ENCODE measurements at regions not wholly inside any gene's neighbourhood (a gene's known extent, or its start where the extent isn't known, plus 50 kb on each side); places are given as distances from the start of the nearest gene placed in this dataset.
A peak's percentile ranks its signal among the peaks of the same experiment; 100 is the strongest.

- Histone ChIP-seq H3K4me1 (ENCODE audit: control insufficient read depth in 1 of 2, insufficient read depth in 2 of 2, low read length in 2 of 2) (no peaks in the 10 kb centered on the region), H3K27ac (ENCODE audit: low read depth, low read length) (no peak overlapping the region), H3K79me2 (ENCODE audit: insufficient read depth, low read length) (no peaks in the 10 kb centered on the region), H3K4me2 (ENCODE audit: low read length) (no peak overlapping the region), H3K9me3 (ENCODE audit: control insufficient read depth in 1 of 2, insufficient read depth in 1 of 2, low read depth in 1 of 2, low read length in 2 of 2) (no peaks in the 10 kb centered on the region), H4K20me1 (ENCODE audit: insufficient read depth) (no peaks in the 10 kb centered on the region), H3K4me3 (replicated peaks in 1 of 2; ENCODE audit: low read depth in 1 of 2, low read length in 2 of 2) (no peak overlapping the region), H3K36me3 (ENCODE audit: control insufficient read depth in 1 of 2, insufficient read depth in 2 of 2, low read length in 2 of 2) (no peaks in the 10 kb centered on the region), H2AFZ (ENCODE audit: low read depth, low read length, poor library complexity, severe bottlenecking) (no peak overlapping the region), H3K9ac (ENCODE audit: low read length) (no peak overlapping the region), H3K9me2 (ENCODE audit: insufficient read depth) (no peaks in the 10 kb centered on the region), H3K27me3 (ENCODE audit: insufficient read depth, low read length) (no peaks in the 10 kb centered on the region)
- POLR2A ChIA-PET: no interaction called here
- BruUV-seq (replicated peaks): no TSS peak
- ATAC-seq: no peak
- intact Hi-C loops (cut with micrococcal nuclease): no loop called here
- no peak for DNase-seq (ENCODE audit: low read depth, low spot score)
- CTCF ChIA-PET: no interaction called here
- peak; percentile 10; the same call in 1 of the 2 replicates for TF ChIP-seq RAD21 (IDR thresholded peaks at IDR 0.05; ENCODE audit: low read depth)
- no peak for TF ChIP-seq ZNF274 (IDR thresholded peaks at IDR 0.05; ENCODE audit: low read depth, low read length)
- RAD21 ChIA-PET (ENCODE audit: low non-redundant PET in 1 of 2, low total read pairs in 2 of 2, uncharacterized antibody in 2 of 2, unreplicated experiment in 2 of 2): no interaction called here
These were observed 538.3 kb downstream of the CSNK1G3 start for GRCh38 chr5:124050120-124050770.

GRCh38 chr5:124045412-124045811, 533.4 kb downstream of the CSNK1G3 start:
- POLR2A ChIA-PET: no interaction called here
- no peaks in the 10 kb centered on the region; a peak in 1 of 4 replicates for H3K9me3 ChIP-seq (ENCODE audit: control insufficient read depth in 1 of 2, insufficient read depth in 1 of 2, low read depth in 1 of 2, low read length in 2 of 2)
- no peaks in the 10 kb centered on the region for H3K36me3 ChIP-seq (ENCODE audit: control insufficient read depth in 1 of 2, insufficient read depth in 2 of 2, low read length in 2 of 2)
- no peaks in the 10 kb centered on the region for H4K20me1 ChIP-seq (ENCODE audit: insufficient read depth)
- DNase-seq (ENCODE audit: low read depth, low spot score) (no peak), ATAC-seq (no peak)
- intact Hi-C loops (cut with micrococcal nuclease): no loop called here
- no peak overlapping the region for H3K4me2 ChIP-seq (ENCODE audit: low read length)
- CTCF ChIA-PET: no interaction called here
- H3K79me2 ChIP-seq (ENCODE audit: insufficient read depth, low read length): no peaks in the 10 kb centered on the region
- no peaks in the 10 kb centered on the region for H3K4me1 ChIP-seq (ENCODE audit: control insufficient read depth in 1 of 2, insufficient read depth in 2 of 2, low read length in 2 of 2)
- no peak overlapping the region for H2AFZ ChIP-seq (ENCODE audit: low read depth, low read length, poor library complexity, severe bottlenecking)
- no peaks in the 10 kb centered on the region for H3K9me2 ChIP-seq (ENCODE audit: insufficient read depth)
- TF ChIP-seq ELF1 (IDR thresholded peaks at IDR 0.05; ENCODE audit: borderline replicate concordance, low read depth) (no peak), ATF3 (IDR thresholded peaks at IDR 0.05) (no peak), EZH2 (IDR thresholded peaks at IDR 0.05) (no peak), YY1 (IDR thresholded peaks at IDR 0.05; ENCODE audit: extremely low read depth, insufficient replicate concordance, low read depth, low read length) (no peak), CEBPB (IDR thresholded peaks at IDR 0.05; ENCODE audit: low read depth) (no peak), JUND (IDR thresholded peaks at IDR 0.05) (no peak), MAX (IDR thresholded peaks at IDR 0.05) (no peak), SP1 (IDR thresholded peaks at IDR 0.05; ENCODE audit: low read depth) (no peak), CBX3 (IDR thresholded peaks at IDR 0.05; ENCODE audit: low read depth) (no peak), ZFX (IDR thresholded peaks at IDR 0.05) (no peak), RAD21 (IDR thresholded peaks at IDR 0.05; ENCODE audit: low read depth) (no peak), TCF7L2 (IDR thresholded peaks at IDR 0.05; ENCODE audit: borderline replicate concordance, extremely low read depth, insufficient read depth, insufficient read length) (no peak), ZNF274 (IDR thresholded peaks at IDR 0.05; ENCODE audit: low read depth, low read length) (no peak)
- no peak overlapping the region for H3K27ac ChIP-seq (ENCODE audit: low read depth, low read length)
- no peak overlapping the region for H3K4me3 ChIP-seq (replicated peaks in 1 of 2; ENCODE audit: low read depth in 1 of 2, low read length in 2 of 2)
- no TSS peak for BruUV-seq (replicated peaks)
- H3K27me3 ChIP-seq (ENCODE audit: insufficient read depth, low read length): no peaks in the 10 kb centered on the region
- RAD21 ChIA-PET (ENCODE audit: low non-redundant PET in 1 of 2, low total read pairs in 2 of 2, uncharacterized antibody in 2 of 2, unreplicated experiment in 2 of 2): no interaction called here
- H3K9ac ChIP-seq (ENCODE audit: low read length): no peak overlapping the region

Data from HCT116 (cell line).